GM10248 (cell line): ENCODE measurements at regions not wholly inside any gene's neighbourhood (a gene's known extent, or its start where the extent isn't known, plus 50 kb on each side); places are given as distances from the start of the nearest gene placed in this dataset.
"Not testable (repeated sequence)": the region's sequence is repeated elsewhere in the genome, so short reads cannot be mapped to it uniquely, and the experiment has no call there.

Experiments used
- CTCF ChIA-PET: fragments of 300-600 bp; sonication (Branson Sonifier 250); formaldehyde crosslinking; extraction: SDS; loops from one replicate; lab custom pipeline; 2021; ENCODE audit warnings: antibody characterized with exemption; lab: Yijun Ruan, JAX
- POLR2A ChIA-PET: fragments of 350-650 bp; sonication (Branson Sonifier 250); formaldehyde crosslinking; extraction: SDS; loops from one replicate; lab custom pipeline; 2020; ENCODE audit warnings: antibody characterized with exemption; lab: Yijun Ruan, JAX
- DNase-seq: peaks from one replicate; pipeline ENCODE4 v3.0.0; 2012; ENCODE audit errors: extremely low spot score
- TF ChIP-seq, protein P1 (sequence below): IDR thresholded peaks from 2 replicates; pipeline ENCODE4 v1.5.1; 2012; ENCODE audit warnings: mild to moderate bottlenecking, low read depth; ENCODE audit errors: extremely low read depth, missing control alignments, control extremely low read depth

DNA sequence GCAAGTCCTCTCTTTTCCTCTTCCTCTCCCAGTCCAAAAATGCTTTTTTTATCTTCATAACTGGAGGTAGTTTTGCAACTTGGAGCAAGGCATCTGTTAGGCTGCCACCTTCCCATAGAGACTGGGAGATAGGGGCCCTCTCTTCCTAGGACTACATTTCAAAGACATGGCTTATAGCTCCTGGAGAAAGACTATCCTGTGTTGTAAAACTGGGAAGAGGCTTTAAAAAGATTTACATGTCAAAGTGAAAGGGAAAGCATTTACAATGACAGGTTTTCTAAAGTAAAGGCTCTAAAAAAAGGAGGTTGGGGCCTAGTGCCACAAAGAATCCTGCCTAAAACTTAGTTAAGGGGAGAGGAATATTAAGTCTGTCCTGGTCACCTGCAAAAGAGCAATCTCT is 82.2 kb upstream of the SEMA3E start:
- no peak for DNase-seq
- CTCF ChIA-PET = interaction anchor here (1.2 kb wide), 1 partner anchor 20 kb away, joined by 3 read pairs; no protein-coding TSS in a partner anchor
- POLR2A ChIA-PET = no interaction called here
- TF ChIP-seq, protein P1, sequence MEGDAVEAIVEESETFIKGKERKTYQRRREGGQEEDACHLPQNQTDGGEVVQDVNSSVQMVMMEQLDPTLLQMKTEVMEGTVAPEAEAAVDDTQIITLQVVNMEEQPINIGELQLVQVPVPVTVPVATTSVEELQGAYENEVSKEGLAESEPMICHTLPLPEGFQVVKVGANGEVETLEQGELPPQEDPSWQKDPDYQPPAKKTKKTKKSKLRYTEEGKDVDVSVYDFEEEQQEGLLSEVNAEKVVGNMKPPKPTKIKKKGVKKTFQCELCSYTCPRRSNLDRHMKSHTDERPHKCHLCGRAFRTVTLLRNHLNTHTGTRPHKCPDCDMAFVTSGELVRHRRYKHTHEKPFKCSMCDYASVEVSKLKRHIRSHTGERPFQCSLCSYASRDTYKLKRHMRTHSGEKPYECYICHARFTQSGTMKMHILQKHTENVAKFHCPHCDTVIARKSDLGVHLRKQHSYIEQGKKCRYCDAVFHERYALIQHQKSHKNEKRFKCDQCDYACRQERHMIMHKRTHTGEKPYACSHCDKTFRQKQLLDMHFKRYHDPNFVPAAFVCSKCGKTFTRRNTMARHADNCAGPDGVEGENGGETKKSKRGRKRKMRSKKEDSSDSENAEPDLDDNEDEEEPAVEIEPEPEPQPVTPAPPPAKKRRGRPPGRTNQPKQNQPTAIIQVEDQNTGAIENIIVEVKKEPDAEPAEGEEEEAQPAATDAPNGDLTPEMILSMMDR = no peak

DNA sequence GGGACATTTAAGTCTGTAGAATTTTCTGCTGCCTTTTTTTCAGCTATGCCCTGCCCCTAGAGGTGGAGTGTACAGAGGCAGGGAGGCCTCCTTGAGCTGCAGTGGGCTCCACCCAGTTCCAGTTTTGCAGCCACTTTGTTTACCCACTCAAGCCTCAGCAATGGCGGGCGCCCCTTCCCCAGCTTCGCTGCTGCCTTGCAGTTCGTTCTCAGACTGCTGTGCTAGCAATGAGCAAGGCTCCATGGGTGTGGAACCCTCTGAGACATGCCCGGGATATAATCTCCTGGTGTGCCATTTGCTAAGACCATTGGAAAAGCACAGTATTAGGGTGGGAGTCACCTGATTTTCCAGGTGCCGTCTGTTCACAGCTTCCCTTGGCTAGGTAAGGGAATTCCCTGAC is 68.0 kb upstream of the SEMA3E start:
- POLR2A ChIA-PET, DNase-seq, CTCF ChIA-PET: not testable (repeated sequence)

DNA sequence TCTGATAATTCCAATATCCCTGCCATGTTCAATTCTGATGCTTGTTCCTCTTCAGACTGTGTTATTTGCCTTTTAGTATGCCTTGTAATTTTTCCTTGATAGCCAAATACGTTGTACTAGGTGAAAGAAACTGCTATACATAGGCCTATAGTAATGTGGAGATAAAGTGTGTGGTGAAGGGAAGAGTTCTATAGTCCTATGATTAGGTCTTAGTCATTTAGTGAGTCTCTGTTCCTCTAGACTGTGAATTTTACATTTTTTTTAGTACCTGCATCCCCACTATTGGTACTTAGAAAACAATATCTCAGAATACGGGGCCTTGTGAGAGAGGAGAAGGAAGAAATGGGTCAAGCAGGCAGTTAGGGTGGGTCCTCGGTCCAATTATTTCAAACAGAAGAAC is 59.6 kb upstream of the SEMA3E start:
- POLR2A ChIA-PET = no interaction called here
- TF ChIP-seq, protein P1 = no peak
- CTCF ChIA-PET = interaction anchor here (1.2 kb wide), 1 partner anchor 9 kb away, joined by 3 read pairs; no protein-coding TSS in a partner anchor
- no peak for DNase-seq

DNA sequence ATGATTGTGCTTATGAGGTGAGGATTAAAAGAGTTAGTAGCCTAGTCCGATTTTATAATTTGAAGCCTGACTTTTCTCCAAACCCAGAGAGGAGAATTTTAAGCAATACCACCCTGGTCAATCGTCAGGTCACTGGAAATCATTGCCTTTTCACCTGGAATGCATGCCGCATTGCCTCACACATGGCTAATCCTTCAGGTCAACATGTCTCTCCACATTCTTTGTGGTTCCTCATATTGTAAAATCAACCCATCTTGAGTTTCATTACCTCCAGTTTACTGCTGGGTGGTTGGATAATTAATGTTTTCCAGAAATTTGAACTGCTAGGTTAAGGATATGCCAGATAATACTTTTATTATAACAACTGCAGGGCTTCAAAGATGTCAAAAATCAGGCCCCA is 55.6 kb upstream of the SEMA3E start:
- ChIA-PET POLR2A (no interaction called here), CTCF (no interaction called here)
- TF ChIP-seq, protein P1 = no peak
- no peak for DNase-seq

DNA sequence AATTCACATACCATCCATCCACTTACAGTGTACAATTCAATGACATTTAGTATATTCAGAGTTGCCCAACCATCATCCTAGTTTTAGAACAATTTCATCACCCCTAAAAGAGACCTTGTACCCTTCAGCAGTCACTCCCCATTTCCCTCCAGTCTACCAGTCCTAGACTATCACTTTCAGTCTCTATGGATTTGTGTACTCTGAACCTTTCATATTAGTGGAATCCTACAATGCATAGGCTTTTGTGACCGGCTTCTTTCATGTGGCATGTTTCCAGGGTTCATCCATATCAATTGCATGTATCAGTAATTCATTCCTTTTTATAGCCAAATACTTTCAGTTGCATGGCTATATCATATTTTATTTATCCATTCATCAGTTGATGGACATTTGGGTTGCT is 53.5 kb upstream of the SEMA3E start:
- CTCF ChIA-PET = no interaction called here
- POLR2A ChIA-PET = no interaction called here
- TF ChIP-seq, protein P1 = no peak
- DNase-seq = no peak

DNA sequence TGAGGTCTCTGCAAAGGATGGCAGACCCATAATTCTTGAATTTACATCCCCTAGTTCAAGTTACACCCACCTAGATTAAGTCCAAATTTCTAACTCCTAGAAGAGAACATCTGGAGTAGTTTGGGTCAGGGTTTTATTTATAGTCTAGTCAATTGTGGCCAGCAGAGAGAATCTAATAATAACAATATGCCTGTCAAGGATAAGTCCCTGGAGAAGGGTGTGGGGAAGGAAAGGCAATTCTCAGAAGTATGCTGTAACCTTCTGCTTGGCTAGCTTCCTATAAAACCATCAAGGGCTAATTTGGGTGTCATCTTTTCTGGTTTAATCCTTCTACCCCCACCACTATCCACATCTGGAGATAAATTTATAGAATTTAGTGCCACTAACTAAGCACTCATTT is 52.8 kb upstream of the SEMA3E start:
- ChIA-PET CTCF (no interaction called here), POLR2A (no interaction called here)
- no peak for DNase-seq
- TF ChIP-seq, protein P1 = no peak
